Posterior cingulate gyrus (tissue), 11 donors: ENCODE measurements at regions not wholly inside any gene's neighbourhood (a gene's known extent, or its start where the extent isn't known, plus 50 kb on each side); places are given as distances from the start of the nearest gene placed in this dataset.

ENCODE experiments used
- DNase-seq, 10 donors: peaks; one replicate each; pipeline versions ENCODE4 v3.0.0 to v3.0.0-alpha.2; 2020 to 2021; ENCODE audit warnings: mixed read lengths in 3 of 10
- intact Hi-C: fragments of 100-400 bp; cut with DNase I; formaldehyde crosslinking; loops from one replicate; pipeline ENCODE4 v1.15.1; 2023

- DNase-seq: no peak
- intact Hi-C loops: no loop called here
These were observed 315.1 kb downstream of the TFAP2C start for GRCh38 chr20:56943946-56944945.

GRCh38 chr20:56945057-56945456 lies 316.0 kb downstream of the TFAP2C start:
- intact Hi-C loops: no loop called here
- no peak for DNase-seq

GRCh38 chr20:56945901-56946300 lies 316.8 kb downstream of the TFAP2C start:
- intact Hi-C loops: no loop called here

DNA sequence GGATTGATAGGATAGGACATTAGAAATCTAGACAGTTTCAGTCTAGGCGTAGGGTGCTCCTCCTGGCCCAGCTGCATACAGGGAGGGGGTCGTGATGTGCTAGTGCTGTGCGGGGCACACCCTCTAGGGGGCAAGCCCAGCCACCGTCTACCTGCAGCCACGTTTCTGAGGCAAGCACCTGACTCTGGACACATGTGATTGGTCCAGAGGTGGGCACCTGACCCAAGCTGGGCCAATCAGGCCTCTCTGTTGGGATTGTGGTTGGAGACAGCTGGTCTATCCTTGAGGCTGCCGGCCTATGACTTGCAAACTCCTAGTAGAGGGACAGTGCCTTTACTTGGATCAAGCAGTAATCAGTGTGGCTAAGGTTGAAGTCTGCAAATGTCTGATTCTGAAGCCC lies 317.1 kb downstream of the BMP7 start:
- intact Hi-C loops: no loop called here
- DNase-seq: no peak

More at GRCh38 chr20:56945901-56946300, 316.8 kb downstream of the TFAP2C start:
- DNase-seq: no peak

- no peak for DNase-seq
- intact Hi-C loops: no loop called here
These were observed 314.0 kb downstream of the BMP7 start for GRCh38 chr20:56952258-56953047.

DNA sequence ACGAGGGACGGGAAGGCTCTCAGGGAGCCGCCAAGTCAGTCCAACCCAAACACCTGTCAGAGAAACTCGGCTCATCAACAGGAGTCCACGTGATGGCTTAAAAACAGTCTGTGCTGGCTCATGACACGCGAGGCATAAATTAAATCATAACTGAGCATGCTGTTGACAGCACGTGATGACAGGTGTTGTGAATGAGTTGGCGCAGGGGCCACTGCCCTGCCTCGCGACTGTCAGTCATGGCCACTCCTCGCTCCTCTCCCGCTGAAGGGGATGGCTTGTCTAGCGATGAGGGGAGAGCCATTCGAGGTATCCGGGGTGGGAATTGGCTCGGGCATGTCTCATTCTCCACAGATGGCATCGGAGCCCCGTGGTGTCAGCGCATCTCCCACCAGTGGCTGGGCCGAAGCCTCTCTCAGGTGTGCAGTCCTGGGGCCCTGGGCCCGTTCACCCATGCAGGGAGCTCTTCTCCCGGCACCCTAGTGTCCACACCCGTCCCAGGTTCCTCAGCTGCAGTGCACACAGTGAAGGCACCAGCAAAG lies 313.3 kb downstream of the BMP7 start:
- no peak for DNase-seq
- intact Hi-C loops: no loop called here

DNA sequence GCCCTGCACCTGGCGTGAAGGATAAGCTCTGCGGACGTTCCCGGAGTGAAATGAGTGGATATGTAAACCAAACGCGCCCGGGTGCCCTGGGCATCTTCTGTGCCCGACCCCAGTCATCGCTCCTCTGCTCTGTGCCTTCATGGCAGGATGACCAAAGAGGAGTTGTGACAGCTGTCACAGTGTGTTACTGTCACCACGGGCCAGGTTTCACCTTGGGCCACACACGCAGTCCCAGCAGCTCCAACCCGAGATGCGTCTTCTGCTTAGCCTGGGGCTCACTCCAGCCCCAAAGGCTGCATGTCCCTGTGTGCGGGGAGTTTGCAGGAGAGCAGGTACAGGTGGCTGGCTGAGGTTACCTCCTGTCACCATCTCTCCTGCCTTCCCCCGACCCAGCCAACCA lies 311.6 kb downstream of the BMP7 start:
- intact Hi-C loops: no loop called here
- no peak for DNase-seq

DNA sequence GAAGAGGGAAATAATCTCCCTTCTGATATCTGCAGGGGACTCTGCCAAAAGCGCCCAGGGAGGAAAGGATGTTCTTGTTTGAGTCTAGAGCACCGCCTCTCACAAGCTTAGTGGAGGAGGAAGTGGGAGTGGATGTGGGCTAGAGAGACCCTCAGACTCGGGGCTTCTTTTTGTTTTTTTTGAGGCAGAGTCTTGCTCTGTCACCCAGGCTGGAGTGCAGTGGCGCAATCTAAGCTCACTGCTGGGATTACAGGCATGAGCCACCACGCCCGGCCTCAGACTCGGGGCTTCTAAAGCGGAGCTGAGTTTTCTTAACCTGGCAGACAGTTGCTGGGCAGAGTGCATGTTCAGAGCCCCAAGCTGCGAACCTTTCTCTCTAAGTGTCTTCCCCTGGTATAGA lies 310.8 kb downstream of the BMP7 start:
- DNase-seq: no peak
- intact Hi-C loops: no loop called here

DNA sequence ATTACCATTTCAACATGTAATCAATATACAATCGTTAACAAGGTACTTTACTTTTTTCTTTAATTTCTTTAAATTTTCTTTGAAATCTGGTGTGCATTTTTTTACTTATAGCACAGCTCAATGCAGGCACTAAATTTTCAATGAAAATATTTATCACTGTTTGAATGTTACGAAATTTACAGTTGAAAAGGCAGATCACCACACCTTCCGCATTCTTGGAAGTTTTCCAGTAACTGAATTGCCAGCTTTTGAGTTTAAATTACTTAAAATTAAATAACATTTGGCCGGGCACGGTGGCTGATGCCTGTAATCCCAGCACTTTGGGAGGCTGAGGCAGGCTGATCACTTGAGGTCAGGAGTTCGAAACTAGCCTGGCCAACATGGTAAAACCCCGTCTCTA lies 309.9 kb downstream of the BMP7 start:
- intact Hi-C loops: no loop called here
- no peak for DNase-seq

GRCh38 chr20:56957737-56958553 lies 308.5 kb downstream of the BMP7 start:
- DNase-seq: peak in 2 of 10 donors; percentile 70 to 79
- intact Hi-C loops: no loop called here

GRCh38 chr20:56964901-56965300 lies 301.5 kb downstream of the BMP7 start:
- DNase-seq: no peak
- intact Hi-C loops: no loop called here

GRCh38 chr20:56967916-56968315 lies 298.5 kb downstream of the BMP7 start:
- peak in 1 of 10 donors; percentile 63 for DNase-seq
- intact Hi-C loops: no loop called here

GRCh38 chr20:56968376-56969048 lies 297.9 kb downstream of the BMP7 start:
- no peak for DNase-seq
- intact Hi-C loops: no loop called here

GRCh38 chr20:56974499-56975250 lies 291.8 kb downstream of the BMP7 start:
- DNase-seq: peak in 5 of 10 donors; percentile 28 to 46 (median 34)
- intact Hi-C loops: loop anchor here (2.0 kb wide), 1 partner anchor 424 kb away; no protein-coding TSS in a partner anchor

DNA sequence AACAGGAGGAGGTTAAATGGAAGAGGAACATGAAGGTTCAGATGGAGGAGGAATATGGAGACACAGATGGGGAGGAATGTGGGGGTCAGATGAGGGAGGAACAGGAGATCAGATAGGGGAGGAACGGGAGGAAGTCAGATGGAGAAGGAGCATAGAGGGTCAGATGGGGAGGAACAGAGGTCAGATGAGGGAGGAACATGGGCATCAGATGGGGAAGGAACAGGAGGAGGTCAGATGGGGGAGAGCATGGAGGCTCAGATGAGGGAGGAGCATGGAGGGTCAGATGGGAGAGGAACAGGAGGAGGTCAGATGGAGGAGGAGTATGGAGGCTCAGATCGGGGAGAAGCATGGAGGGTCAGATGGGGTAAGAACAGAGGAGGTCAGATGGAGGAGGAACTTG lies 290.6 kb downstream of the BMP7 start:
- intact Hi-C loops: loop anchor here (2.0 kb wide), 1 partner anchor 425 kb away; no protein-coding TSS in a partner anchor

GRCh38 chr20:56976336-56976735 lies 290.1 kb downstream of the BMP7 start:
- intact Hi-C loops: no loop called here
- DNase-seq: no peak

More for the DNA sequence above, 290.6 kb downstream of the BMP7 start:
- DNase-seq: no peak

DNA sequence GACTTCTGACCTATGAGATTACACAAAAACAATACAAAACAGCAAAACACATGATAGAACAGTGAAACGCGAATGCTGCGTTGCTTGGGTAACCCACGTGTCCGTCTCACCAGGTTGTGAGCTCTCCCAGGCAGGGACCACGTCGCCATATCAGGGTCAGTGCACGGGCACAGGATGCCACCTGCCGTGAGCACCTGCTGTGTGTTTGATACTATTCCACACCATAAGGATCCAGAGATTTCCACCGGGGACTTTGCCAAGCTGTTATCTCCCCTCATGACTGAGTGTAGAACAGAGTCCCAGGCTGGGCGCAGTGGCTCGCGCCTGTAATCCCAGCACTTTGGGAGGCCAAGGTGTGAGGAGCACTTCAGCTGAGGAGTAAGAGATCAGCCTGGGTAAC lies 288.0 kb downstream of the BMP7 start:
- no peak for DNase-seq
- intact Hi-C loops: no loop called here

DNA sequence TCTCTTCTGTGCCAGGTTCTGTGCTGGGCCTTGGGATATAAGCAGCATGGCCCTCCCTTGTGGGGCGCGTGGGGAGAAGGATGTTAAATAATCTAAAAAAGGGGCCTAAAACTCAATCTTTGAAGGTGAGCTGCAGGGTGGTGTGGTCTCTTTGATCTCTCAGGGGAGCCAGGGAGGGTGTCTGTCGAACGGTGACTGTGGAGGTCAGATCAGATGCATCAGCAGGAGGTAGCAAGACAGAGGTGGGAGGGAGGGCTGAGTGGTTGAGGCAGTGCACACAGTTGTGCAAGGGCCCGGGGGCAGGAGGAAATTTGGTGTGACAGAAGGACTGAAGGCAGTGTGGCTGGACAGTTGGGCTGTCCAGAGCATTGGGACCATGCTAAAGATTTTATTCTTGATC lies 287.3 kb downstream of the BMP7 start:
- intact Hi-C loops: no loop called here
- DNase-seq: no peak

- intact Hi-C loops: no loop called here
- DNase-seq: no peak
These were observed 285.1 kb downstream of the BMP7 start for GRCh38 chr20:56981301-56981700.
